Stomach (tissue), 8 donors: ENCODE measurements at regions not wholly inside any gene's neighbourhood (a gene's known extent, or its start where the extent isn't known, plus 50 kb on each side); places are given as distances from the start of the nearest gene placed in this dataset.

Experiments
- DNase-seq, 2 donors: peaks; one replicate each; pipeline versions ENCODE4 v3.0.0 to v3.0.0-alpha.2; 2013 to 2019
- H3K27ac ChIP-seq, 5 donors: fragments of 200-600 bp in 4 of 5; sonication (generic) in 4 of 5; one replicate each; pipeline ENCODE4 v1.5.1; 2013 to 2019; ENCODE audit warnings: mild to moderate bottlenecking in 1 of 5, moderate library complexity in 1 of 5
- H3K27me3 ChIP-seq, 3 donors: fragments of 200-600 bp; sonication (generic); one replicate each; pipeline ENCODE4 v1.5.1; 2017 to 2019; ENCODE audit warnings: mixed run types in 1 of 3
- H3K36me3 ChIP-seq, 4 donors: fragments of 200-600 bp; sonication (generic); 1 replicate in 3 of 4; 2 replicates in 1 of 4; pipeline ENCODE4 v1.5.1; 2016 to 2019
- H3K4me1 ChIP-seq, 4 donors: fragments of 200-600 bp; sonication (generic); one replicate each; pipeline ENCODE4 v1.5.1; 2016 to 2019
- H3K4me3 ChIP-seq, 4 donors: fragments of 200-600 bp; sonication (generic) in 3 of 4; one replicate each; pipeline ENCODE4 v1.5.1; 2016 to 2019; ENCODE audit warnings: mild to moderate bottlenecking in 1 of 4
- H3K9me3 ChIP-seq, 4 donors: fragments of 200-600 bp; sonication (generic); one replicate each; pipeline ENCODE4 v1.5.1; 2016 to 2019
- EP300 ChIP-seq: sonication (generic); formaldehyde crosslinking; IDR thresholded peaks from one replicate; pipeline ENCODE4 v1.6.1; 2017; ENCODE audit warnings: antibody characterized with exemption
- POLR2A ChIP-seq, 4 donors: fragments of 450-650 bp; IDR thresholded peaks; one replicate each; pipeline ENCODE4 v1.6.1; 2016; ENCODE audit warnings: antibody characterized with exemption in 4 of 4, control low read depth in 2 of 4, mild to moderate bottlenecking in 1 of 4, moderate library complexity in 1 of 4
- POLR2AphosphoS5 ChIP-seq, 3 donors: sonication (generic); formaldehyde crosslinking; IDR thresholded peaks; one replicate each; pipeline ENCODE4 v1.6.1; 2016; ENCODE audit warnings: antibody characterized with exemption in 3 of 3
- WGBS, 5 donors: extraction: QIAGEN DNeasy Blood & Tissue Kit in 3 of 5; methylation state at CpG; one replicate each; pipeline versions ENCODE4 v1.1.5 to v1.1.7; 2013 to 2018; 5-methylcytosine and 5-hydroxymethylcytosine counted together
- intact Hi-C: fragments of 100-400 bp; cut with DNase I; formaldehyde crosslinking; loops from one replicate; pipeline ENCODE4 v1.15.1; 2023; ENCODE audit warnings: low total_unique reads
- TF ChIP-seq, protein P1 (sequence below), 7 experiments: fragments of 450-650 bp in 4 of 7; fragments of 200-600 bp in 3 of 7; sonication (generic) in 3 of 7; IDR thresholded peaks; one replicate each; pipeline ENCODE4 v1.5.1; 2016 to 2019; ENCODE audit warnings: antibody characterized with exemption in 7 of 7, control low read depth in 2 of 7, mild to moderate bottlenecking in 1 of 7
- donor health status: healthy with polysubstance abuse.
- donor health status: Bipolar disorder and iron deficiency.
- donor health status: healthy.

DNA sequence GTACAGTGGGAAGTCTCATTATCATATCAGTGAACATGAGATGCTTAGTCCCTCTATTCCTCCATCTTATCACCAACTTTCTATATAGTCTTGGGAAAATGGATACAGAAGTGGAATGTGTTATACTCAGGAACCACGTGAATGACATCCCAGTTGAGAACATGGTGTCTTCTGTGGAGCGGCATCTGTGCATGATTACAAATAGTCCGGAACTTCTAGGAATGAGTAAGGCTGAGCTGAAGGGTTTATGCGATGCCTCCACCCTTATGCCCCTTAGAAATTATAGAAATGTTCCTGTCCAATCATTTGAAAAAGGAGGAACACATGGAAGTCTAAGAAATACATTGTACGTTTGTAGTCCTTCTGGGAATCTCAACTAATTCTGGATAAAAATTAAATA is 64.8 kb upstream of the TMEM108 start:
- 85 to 90% (median 87%) methylated on average over 5 of the region's 5 CpGs for WGBS, 5 donors
- Histone ChIP-seq H3K4me3 (no peak overlapping the region), H3K27ac (no peak overlapping the region), H3K4me1 (no peaks in the 10 kb centered on the region), H3K36me3 (no peaks in the 10 kb centered on the region), H3K27me3 (no peaks in the 10 kb centered on the region), H3K9me3 (no peaks in the 10 kb centered on the region)
- intact Hi-C loops, result no loop called here
- DNase-seq, result no peak
- TF ChIP-seq EP300 (no peak), POLR2AphosphoS5 (IDR thresholded peaks at IDR 0.05) (no peak), POLR2A (IDR thresholded peaks at IDR 0.05) (no peak)
- TF ChIP-seq, protein P1, sequence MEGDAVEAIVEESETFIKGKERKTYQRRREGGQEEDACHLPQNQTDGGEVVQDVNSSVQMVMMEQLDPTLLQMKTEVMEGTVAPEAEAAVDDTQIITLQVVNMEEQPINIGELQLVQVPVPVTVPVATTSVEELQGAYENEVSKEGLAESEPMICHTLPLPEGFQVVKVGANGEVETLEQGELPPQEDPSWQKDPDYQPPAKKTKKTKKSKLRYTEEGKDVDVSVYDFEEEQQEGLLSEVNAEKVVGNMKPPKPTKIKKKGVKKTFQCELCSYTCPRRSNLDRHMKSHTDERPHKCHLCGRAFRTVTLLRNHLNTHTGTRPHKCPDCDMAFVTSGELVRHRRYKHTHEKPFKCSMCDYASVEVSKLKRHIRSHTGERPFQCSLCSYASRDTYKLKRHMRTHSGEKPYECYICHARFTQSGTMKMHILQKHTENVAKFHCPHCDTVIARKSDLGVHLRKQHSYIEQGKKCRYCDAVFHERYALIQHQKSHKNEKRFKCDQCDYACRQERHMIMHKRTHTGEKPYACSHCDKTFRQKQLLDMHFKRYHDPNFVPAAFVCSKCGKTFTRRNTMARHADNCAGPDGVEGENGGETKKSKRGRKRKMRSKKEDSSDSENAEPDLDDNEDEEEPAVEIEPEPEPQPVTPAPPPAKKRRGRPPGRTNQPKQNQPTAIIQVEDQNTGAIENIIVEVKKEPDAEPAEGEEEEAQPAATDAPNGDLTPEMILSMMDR (IDR thresholded peaks at IDR 0.05), result no peak

GRCh38 chr3:132972333-132972732 is 65.9 kb upstream of the TMEM108 start:
- Histone ChIP-seq H3K4me3 (no peak overlapping the region), H3K36me3 (no peaks in the 10 kb centered on the region), H3K27ac (no peak overlapping the region), H3K27me3 (no peaks in the 10 kb centered on the region), H3K4me1 (no peaks in the 10 kb centered on the region), H3K9me3 (no peaks in the 10 kb centered on the region)
- intact Hi-C loops, result no loop called here
- TF ChIP-seq EP300 (no peak), POLR2AphosphoS5 (IDR thresholded peaks at IDR 0.05) (no peak), POLR2A (IDR thresholded peaks at IDR 0.05) (no peak)
- TF ChIP-seq, protein P1 (IDR thresholded peaks at IDR 0.05), result no peak
- no peak for DNase-seq

DNA sequence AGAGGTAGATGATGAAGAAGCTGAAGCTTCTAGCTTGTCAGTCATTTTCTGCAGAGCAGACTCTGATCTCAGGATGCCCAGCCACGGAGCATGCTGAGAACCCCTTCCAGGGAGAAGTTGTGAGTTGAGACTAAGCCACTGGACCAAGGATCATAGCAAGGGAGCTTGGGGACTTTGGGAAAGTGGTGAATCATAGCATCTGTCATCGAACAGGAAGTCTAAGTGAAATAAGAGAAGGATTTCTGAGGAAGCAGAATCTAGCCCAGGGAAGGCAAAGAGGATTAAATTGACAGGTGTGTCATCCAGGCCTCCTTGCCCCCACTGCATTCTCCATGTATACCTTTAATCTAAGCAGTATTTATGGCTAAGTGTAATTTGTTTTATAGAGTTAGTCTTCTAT is 71.8 kb upstream of the TMEM108 start:
- Histone ChIP-seq H3K27me3 (no peaks in the 10 kb centered on the region), H3K4me3 (no peak overlapping the region), H3K4me1 (no peaks in the 10 kb centered on the region), H3K36me3 (no peaks in the 10 kb centered on the region), H3K27ac (no peak overlapping the region), H3K9me3 (no peaks in the 10 kb centered on the region)
- TF ChIP-seq, protein P1 (IDR thresholded peaks at IDR 0.05), result no peak
- TF ChIP-seq EP300 (no peak), POLR2A (IDR thresholded peaks at IDR 0.05) (no peak), POLR2AphosphoS5 (IDR thresholded peaks at IDR 0.05) (no peak)
- DNase-seq, result no peak
- 68 to 84% (median 71%) methylated on average over 2 of the region's 2 CpGs for WGBS, 5 donors
- intact Hi-C loops, result no loop called here

GRCh38 chr3:132964266-132964665 is 73.9 kb upstream of the TMEM108 start:
- Histone ChIP-seq H3K4me1 (no peaks in the 10 kb centered on the region), H3K4me3 (no peak overlapping the region), H3K27me3 (no peaks in the 10 kb centered on the region), H3K36me3 (no peaks in the 10 kb centered on the region), H3K9me3 (no peaks in the 10 kb centered on the region), H3K27ac (no peak overlapping the region)
- intact Hi-C loops, result no loop called here
- no peak for DNase-seq
- 42 to 55% (median 45%) methylated on average over 3 of the region's 3 CpGs for WGBS, 5 donors
- TF ChIP-seq POLR2AphosphoS5 (IDR thresholded peaks at IDR 0.05), result no peak
- TF ChIP-seq POLR2A (IDR thresholded peaks at IDR 0.05), result no peak
- TF ChIP-seq, protein P1 (IDR thresholded peaks at IDR 0.05), result no peak
- no peak for TF ChIP-seq EP300
